GM12874 (cell line): ENCODE measurements at regions not wholly inside any gene's neighbourhood (a gene's known extent, or its start where the extent isn't known, plus 50 kb on each side); places are given as distances from the start of the nearest gene placed in this dataset.

Experiments
- CTCF ChIP-seq: IDR thresholded peaks from 2 replicates; pipeline ENCODE4 v1.5.1; 2011; ENCODE audit warnings: low read depth, mild to moderate bottlenecking, control low read depth, low read length, moderate library complexity; ENCODE audit not compliant: insufficient read depth

GRCh38 chr1:37162059-37162458 is 127.7 kb upstream of the GRIK3 start:
- no peak for TF ChIP-seq CTCF

- TF ChIP-seq CTCF: no peak
Measured at GRCh38 chr1:37166005-37166404, 131.7 kb upstream of the GRIK3 start.

GRCh38 chr1:37167479-37167878 is 133.2 kb upstream of the GRIK3 start:
- TF ChIP-seq CTCF: no peak

- no peak for TF ChIP-seq CTCF
Measured at GRCh38 chr1:37169241-37169640, 134.9 kb upstream of the GRIK3 start.

GRCh38 chr1:37169743-37170275 is 135.5 kb upstream of the GRIK3 start:
- TF ChIP-seq CTCF: no peak

- TF ChIP-seq CTCF: no peak
Measured at GRCh38 chr1:37171691-37172090, 137.4 kb upstream of the GRIK3 start.

- no peak for TF ChIP-seq CTCF
Measured at GRCh38 chr1:37174341-37174740, 140.0 kb upstream of the GRIK3 start.
